ENCODE measurements at regions not wholly inside any gene's neighbourhood (a gene's known extent, or its start where the extent isn't known, plus 50 kb on each side); places are given as distances from the start of the nearest gene placed in this dataset.
"Not testable (repeated sequence)": the region's sequence is repeated elsewhere in the genome, so short reads cannot be mapped to it uniquely, and the experiment has no call there.

- H3K9me3 ChIP-seq: peaks cover 0 to 16% of the 10 kb centered on the region in 2 donors
- no peaks in the 10 kb centered on the region for H3K36me3 ChIP-seq
- no peak for DNase-seq (ENCODE audit: low spot score)
- H3K4me1 ChIP-seq: no peaks in the 10 kb centered on the region
- H3K27ac ChIP-seq: no peak overlapping the region
- no peaks in the 10 kb centered on the region for H3K27me3 ChIP-seq
- H3K4me3 ChIP-seq: no peak overlapping the region
- TF ChIP-seq CTCF (IDR thresholded peaks at IDR 0.05): no peak
These were observed 365.6 kb upstream of the EDA2R start for GRCh38 chrX:67004451-67004850.

GRCh38 chrX:66994729-66995128 lies 355.9 kb upstream of the EDA2R start:
- Histone ChIP-seq H3K36me3 (no peaks in the 10 kb centered on the region), H3K4me3 (no peak overlapping the region), H3K27ac (no peak overlapping the region), H3K27me3 (no peaks in the 10 kb centered on the region), H3K9me3 (no peaks in the 10 kb centered on the region), H3K4me1 (no peaks in the 10 kb centered on the region)
- no peak for DNase-seq (ENCODE audit: low spot score)
- TF ChIP-seq CTCF (IDR thresholded peaks at IDR 0.05): no peak

GRCh38 chrX:66992077-66992476 lies 353.2 kb upstream of the EDA2R start:
- not testable (repeated sequence) for H3K27me3 ChIP-seq; H3K9me3 ChIP-seq; H3K4me1 ChIP-seq; H3K27ac ChIP-seq; DNase-seq (ENCODE audit: low spot score); H3K36me3 ChIP-seq; H3K4me3 ChIP-seq

GRCh38 chrX:66988331-66988730 lies 349.5 kb upstream of the EDA2R start:
- TF ChIP-seq CTCF (IDR thresholded peaks at IDR 0.05): no peak
- no peak overlapping the region for H3K4me3 ChIP-seq

GRCh38 chrX:66961665-66962064 lies 322.8 kb upstream of the EDA2R start:
- Histone ChIP-seq H3K4me1 (no peaks in the 10 kb centered on the region), H3K36me3 (no peaks in the 10 kb centered on the region), H3K9me3 (peaks cover 0 to 33% of the 10 kb centered on the region in 2 donors), H3K4me3 (no peak overlapping the region), H3K27me3 (no peaks in the 10 kb centered on the region), H3K27ac (no peak overlapping the region)
- no peak for TF ChIP-seq CTCF (IDR thresholded peaks at IDR 0.05)
- DNase-seq (ENCODE audit: low spot score): no peak

More at GRCh38 chrX:66988331-66988730, 349.5 kb upstream of the EDA2R start:
- Histone ChIP-seq H3K4me1 (no peaks in the 10 kb centered on the region), H3K27ac (no peak overlapping the region), H3K9me3 (no peaks in the 10 kb centered on the region), H3K36me3 (no peaks in the 10 kb centered on the region), H3K27me3 (no peaks in the 10 kb centered on the region)
- DNase-seq (ENCODE audit: low spot score): no peak

GRCh38 chrX:66931713-66932112 lies 292.8 kb upstream of the EDA2R start:
- Histone ChIP-seq H3K36me3 (no peaks in the 10 kb centered on the region), H3K4me3 (no peak overlapping the region), H3K27ac (no peak overlapping the region), H3K4me1 (no peaks in the 10 kb centered on the region), H3K27me3 (no peaks in the 10 kb centered on the region), H3K9me3 (peaks cover 0 to 18% of the 10 kb centered on the region in 2 donors)
- DNase-seq (ENCODE audit: low spot score): no peak
- TF ChIP-seq CTCF (IDR thresholded peaks at IDR 0.05): no peak

GRCh38 chrX:66930516-66930915 lies 291.6 kb upstream of the EDA2R start:
- not testable (repeated sequence) for H3K27ac ChIP-seq, H3K36me3 ChIP-seq
- peaks cover 0 to 18% of the 10 kb centered on the region in 2 donors for H3K9me3 ChIP-seq

More at GRCh38 chrX:66930516-66930915, 291.6 kb upstream of the EDA2R start:
- H3K4me3 ChIP-seq; H3K27me3 ChIP-seq; DNase-seq (ENCODE audit: low spot score); H3K4me1 ChIP-seq: not testable (repeated sequence)

All from right atrium auricular region (tissue), 2 donors.